CD4-positive, alpha-beta T cell treated with Interleukin-4 for 1 hour (primary cell): ENCODE measurements at regions not wholly inside any gene's neighbourhood (a gene's known extent, or its start where the extent isn't known, plus 50 kb on each side); places are given as distances from the start of the nearest gene placed in this dataset.
"Not testable (repeated sequence)": the region's sequence is repeated elsewhere in the genome, so short reads cannot be mapped to it uniquely, and the experiment has no call there.

Experiments
- DNase-seq, 2 donors: peaks; one replicate each; pipeline ENCODE4 v3.0.0-alpha.2; 2020 to 2022

- not testable (repeated sequence) for DNase-seq
Measured at GRCh38 chr18:34534642-34535041, 175.5 kb upstream of the DTNA start.

- DNase-seq: no peak
Measured at GRCh38 chr18:34540897-34541296, 169.2 kb upstream of the DTNA start.

- DNase-seq: no peak
Measured at GRCh38 chr18:34542625-34543024, 167.5 kb upstream of the DTNA start.

GRCh38 chr18:34543356-34543755, 166.7 kb upstream of the DTNA start:
- DNase-seq: no peak

- DNase-seq: no peak
Measured at GRCh38 chr18:34543945-34544344, 166.2 kb upstream of the DTNA start.

- no peak for DNase-seq
Measured at GRCh38 chr18:34544930-34545329, 165.2 kb upstream of the DTNA start.

DNA sequence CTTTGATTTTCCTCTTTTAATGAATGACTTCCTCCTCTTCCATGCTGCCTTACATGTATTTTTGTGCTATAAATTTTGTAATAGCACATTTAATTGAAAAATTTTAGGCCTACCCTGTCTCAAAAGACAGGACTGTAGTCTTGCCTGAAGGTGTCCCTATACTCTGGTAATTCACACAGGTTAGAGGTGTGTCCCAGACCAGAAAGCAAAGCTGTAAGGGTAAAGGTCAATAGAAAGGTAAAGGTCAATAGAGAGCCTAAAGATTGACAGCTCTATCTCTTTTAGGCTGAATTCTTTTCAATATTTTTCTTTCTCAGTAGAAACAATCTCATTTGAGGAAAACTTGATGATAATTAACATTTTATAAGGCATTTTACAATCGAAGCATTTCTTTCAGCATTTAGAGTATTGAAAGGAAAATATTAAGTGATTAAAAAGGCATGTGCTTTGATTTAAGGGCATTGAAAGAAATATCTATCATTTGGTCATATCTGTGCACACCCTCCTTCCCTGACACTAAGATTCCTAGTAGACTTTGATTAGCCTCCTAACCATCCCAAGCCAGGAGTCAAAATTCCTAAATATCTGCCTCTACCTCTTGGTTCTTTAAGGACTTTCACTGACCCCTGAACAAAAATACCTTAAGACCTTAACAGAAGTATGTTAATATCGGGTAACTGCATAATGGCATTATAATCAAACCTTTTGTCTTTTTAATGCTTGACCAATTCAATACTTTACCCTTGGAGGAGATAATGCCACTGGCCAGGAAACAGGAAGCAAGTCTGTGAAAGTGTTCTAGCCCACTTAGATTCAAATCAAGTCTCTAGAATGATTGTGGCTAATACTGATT, 161.8 kb upstream of the DTNA start:
- DNase-seq: no peak

- DNase-seq: no peak
Measured at GRCh38 chr18:34548973-34549294, 161.2 kb upstream of the DTNA start.

- DNase-seq: no peak
Measured at GRCh38 chr18:34549367-34549766, 160.7 kb upstream of the DTNA start.

- DNase-seq: no peak
Measured at GRCh38 chr18:34550156-34550555, 159.9 kb upstream of the DTNA start.

GRCh38 chr18:34550902-34551301, 159.2 kb upstream of the DTNA start:
- DNase-seq: no peak

GRCh38 chr18:34551824-34552223, 158.3 kb upstream of the DTNA start:
- DNase-seq: no peak

DNA sequence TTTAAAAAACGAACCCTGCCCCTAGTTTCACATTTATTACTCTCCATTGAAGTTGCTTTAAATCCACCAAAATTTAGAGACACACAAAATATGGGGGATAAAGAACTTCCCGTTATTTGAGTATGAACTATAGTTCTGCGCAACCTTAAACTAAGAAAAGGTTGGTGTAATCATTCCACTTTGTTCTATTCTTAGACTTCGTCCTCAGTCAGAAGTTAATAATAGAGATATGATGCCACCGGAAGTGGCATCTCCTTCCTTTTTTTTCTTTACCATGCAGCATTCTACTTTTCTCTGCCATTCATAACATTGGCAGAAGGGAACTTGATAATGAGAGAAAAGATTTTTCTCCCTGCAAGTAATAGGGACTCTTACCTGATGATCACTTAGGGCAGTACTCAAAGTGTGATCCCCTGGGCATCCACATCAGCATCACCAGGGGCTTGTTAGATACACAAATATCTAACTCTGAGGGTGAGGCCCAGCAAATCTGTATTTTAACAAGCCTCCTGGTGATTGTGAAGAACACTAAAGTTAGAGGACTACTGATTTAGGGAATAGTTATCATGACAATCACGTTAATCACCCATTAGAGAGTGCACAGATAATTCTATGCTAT, 147.7 kb upstream of the DTNA start:
- DNase-seq: no peak

DNA sequence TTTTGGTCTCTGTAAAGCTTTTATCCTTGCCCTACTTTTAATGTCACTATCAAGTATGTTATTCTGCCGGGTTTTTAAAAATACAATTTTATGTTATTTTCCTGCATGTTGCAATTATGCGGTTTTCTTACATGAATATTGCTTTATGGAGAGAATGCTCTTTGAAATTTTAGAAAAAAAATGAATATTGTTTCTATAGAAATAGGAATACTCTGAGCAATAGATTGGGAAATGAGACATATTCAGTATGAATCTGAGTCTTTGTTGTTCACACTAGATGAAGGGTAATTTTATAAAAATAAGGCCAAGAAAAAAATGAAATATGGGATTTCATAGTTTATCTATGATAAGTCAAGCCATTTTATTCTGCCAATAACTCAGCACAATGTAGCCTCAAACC, 142.2 kb upstream of the DTNA start:
- DNase-seq: no peak

- DNase-seq: no peak
Measured at GRCh38 chr18:34576622-34577021, 133.5 kb upstream of the DTNA start.

DNA sequence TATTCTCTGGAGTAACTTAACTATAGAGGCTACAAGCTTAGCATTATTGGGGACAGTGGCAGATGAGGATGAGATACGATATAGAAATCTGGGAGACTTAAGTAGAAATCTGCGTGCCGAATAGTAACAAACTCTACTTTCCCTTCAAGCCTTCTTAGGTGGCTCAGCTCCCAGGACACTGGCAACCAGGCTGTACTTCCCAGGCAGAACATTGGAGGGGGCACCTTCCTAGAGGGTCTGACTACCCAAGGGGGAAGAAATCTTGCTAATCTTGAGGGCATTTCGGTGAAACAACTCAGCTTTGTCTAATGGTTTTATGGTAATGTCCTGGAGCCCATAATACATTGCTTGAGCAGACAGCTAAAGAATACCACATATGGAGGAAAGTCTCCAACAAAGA, 126.2 kb upstream of the DTNA start:
- DNase-seq: no peak

GRCh38 chr18:34590503-34590902, 119.6 kb upstream of the DTNA start:
- DNase-seq: no peak

DNA sequence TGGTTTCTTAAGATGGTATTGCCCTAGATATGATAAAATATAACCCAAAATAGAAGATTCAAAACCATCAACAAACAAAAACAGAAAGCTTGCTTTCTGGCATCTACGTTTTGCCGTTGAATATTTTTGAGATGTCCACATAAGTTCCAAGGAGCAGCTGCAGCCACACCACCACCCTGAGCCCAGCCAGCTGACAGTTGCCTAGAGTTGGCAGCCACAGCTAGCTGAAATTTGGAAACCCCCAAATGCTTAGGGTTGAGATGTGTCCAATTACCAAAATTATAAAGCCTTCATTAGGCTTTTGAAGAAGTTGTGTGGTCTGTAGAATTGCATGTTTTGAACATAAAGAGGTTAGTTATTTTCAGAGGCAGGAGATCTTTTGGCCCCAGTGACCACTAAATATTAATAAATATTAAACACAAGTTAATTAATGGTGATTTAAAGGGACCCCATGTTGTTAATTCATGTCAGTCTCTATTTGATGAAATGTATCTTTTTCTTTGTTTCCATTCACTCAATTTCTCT, 118.1 kb upstream of the DTNA start:
- DNase-seq: no peak

DNA sequence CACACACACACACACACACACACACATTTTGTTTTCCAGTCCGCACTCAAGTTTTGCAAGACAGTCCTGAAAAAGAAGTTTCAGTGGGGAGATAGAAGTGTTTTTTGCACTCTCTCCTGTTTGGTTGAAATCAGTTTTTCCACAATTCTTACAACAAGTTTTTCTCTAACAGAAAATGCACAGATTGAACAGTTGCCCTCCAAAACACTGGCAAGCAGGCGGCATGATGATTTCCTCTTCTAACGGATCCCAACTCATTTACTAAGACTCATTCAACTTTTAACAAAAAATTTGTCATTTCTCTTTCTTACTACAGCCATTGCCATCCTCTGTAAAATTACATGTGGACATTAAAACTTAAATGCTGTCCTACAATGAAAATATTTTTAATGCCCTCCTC, 117.6 kb upstream of the DTNA start:
- no peak for DNase-seq

- DNase-seq: no peak
Measured at GRCh38 chr18:34592961-34593382, 117.1 kb upstream of the DTNA start.

DNA sequence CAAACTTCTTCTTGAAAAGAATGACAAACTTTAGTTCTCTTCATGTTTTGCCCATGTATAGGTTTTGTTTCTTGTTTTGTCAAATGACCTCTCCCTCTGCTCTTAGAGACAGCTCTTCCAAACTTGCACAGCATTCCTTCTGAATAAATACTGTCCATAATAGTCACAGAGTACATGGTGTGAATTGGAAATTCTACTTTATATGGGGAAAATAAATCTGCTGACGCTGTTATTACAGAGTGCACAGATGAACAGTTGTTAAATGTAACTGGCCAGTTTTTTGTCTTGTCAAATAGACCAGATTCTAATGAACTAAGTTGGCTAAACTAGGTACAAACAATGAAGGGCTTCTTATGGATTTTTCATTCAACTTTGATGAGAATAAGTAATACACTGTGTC, 115.8 kb upstream of the DTNA start:
- DNase-seq: no peak

- no peak for DNase-seq
Measured at GRCh38 chr18:34595690-34596089, 114.4 kb upstream of the DTNA start.

GRCh38 chr18:34598120-34598635, 111.9 kb upstream of the DTNA start:
- DNase-seq: no peak

DNA sequence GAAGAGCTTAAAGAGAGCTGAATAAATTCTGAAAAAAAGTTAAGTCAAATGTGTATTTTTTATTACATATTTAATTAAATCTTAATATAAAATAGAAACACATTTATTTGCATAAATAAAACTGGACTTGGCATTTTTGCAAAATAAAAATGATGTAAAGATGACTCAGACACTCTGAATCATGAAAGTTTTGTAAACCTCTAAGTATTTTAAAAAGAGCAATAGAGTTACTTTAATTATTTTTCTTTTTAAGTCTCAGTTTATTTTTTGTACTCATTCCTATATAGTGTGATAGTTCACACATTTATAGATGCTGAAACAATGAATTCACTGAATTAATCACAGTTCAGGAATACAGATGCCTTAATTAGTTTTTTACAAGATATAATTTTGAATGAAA, 109.9 kb upstream of the DTNA start:
- DNase-seq: no peak
